B cell (primary cell): ENCODE measurements at regions not wholly inside any gene's neighbourhood (a gene's known extent, or its start where the extent isn't known, plus 50 kb on each side); places are given as distances from the start of the nearest gene placed in this dataset.

ENCODE experiments used
- ATAC-seq: fragments of 200-7000 bp; cut with Tn5 transposase; one replicate; pipeline ENCODE4 v1.10.0; 2021; ENCODE audit warnings: low read depth, mild to moderate bottlenecking, moderate number of reproducible peaks, moderate library complexity
- CTCF ChIA-PET: fragments of 350-600 bp; sonication (Branson Sonifier 250); formaldehyde crosslinking; loops from one replicate; lab custom pipeline; 2021; ENCODE audit warnings: antibody characterized with exemption, inconsistent platforms; lab: Charles Lee
- POLR2A ChIA-PET: fragments of 350-600 bp; sonication (Branson Sonifier 250); formaldehyde crosslinking; loops from one replicate; lab custom pipeline; 2021; ENCODE audit warnings: antibody characterized with exemption; lab: Charles Lee
- DNase-seq: peaks from one replicate; pipeline ENCODE4 v3.0.0; 2013
- H2AFZ ChIP-seq: 2 replicates; pipeline ENCODE4 v1.6.1; 2012; ENCODE audit warnings: mild to moderate bottlenecking, low read depth, low read length; ENCODE audit not compliant: insufficient read depth, poor library complexity, severe bottlenecking
- H3K27ac ChIP-seq, 2 donors: 1 replicate in 1 of 2; 2 replicates in 1 of 2; pipeline ENCODE4 v1.5.1; 2012 to 2013; ENCODE audit warnings: low read length in 2 of 2, mild to moderate bottlenecking in 2 of 2, moderate library complexity in 1 of 2
- H3K27me3 ChIP-seq, 4 experiments: fragments of 200-600 bp in 1 of 4; sonication (generic) in 1 of 4; replicated peaks in 1 of 4; 1 replicate in 2 of 4; 2 replicates in 2 of 4; pipeline versions ENCODE4 v1.6.1 to v1.7.0; 2013 to 2016; ENCODE audit warnings: low read length in 3 of 4, mild to moderate bottlenecking in 2 of 4, mixed read lengths in 1 of 4, moderate library complexity in 1 of 4; ENCODE audit not compliant: insufficient read depth in 4 of 4, control insufficient read depth in 3 of 4; ENCODE audit errors: control extremely low read depth in 1 of 4
- H3K36me3 ChIP-seq, 2 experiments: replicated peaks in 1 of 2; 1 replicate in 1 of 2; 2 replicates in 1 of 2; pipeline versions ENCODE4 v1.6.1 to v1.7.1; 2013; ENCODE audit warnings: low read length in 1 of 2; ENCODE audit not compliant: insufficient read depth in 2 of 2, control insufficient read depth in 1 of 2; ENCODE audit errors: control extremely low read depth in 1 of 2, extremely low read depth in 1 of 2
- H3K4me1 ChIP-seq, 2 donors: fragments of 200-600 bp in 1 of 2; sonication (generic) in 1 of 2; 1 replicate in 1 of 2; 2 replicates in 1 of 2; pipeline versions ENCODE4 v1.5.1 to v1.6.1; 2013 to 2017; ENCODE audit warnings: low read length in 2 of 2; ENCODE audit not compliant: control insufficient read depth in 2 of 2, insufficient read depth in 2 of 2
- H3K4me2 ChIP-seq: replicated peaks from 2 replicates; pipeline ENCODE3; 2012; ENCODE audit warnings: mild to moderate bottlenecking, low read depth, low read length; ENCODE audit not compliant: poor library complexity, severe bottlenecking
- H3K4me3 ChIP-seq, 5 experiments: fragments of 200-600 bp in 1 of 5; sonication (generic) in 1 of 5; 1 replicate in 3 of 5; 2 replicates in 2 of 5; pipeline versions ENCODE4 v1.5.1 to v1.7.0; 2011 to 2016; ENCODE audit warnings: low read length in 4 of 5, mild to moderate bottlenecking in 4 of 5, low read depth in 2 of 5, control low read depth in 1 of 5, moderate library complexity in 1 of 5; ENCODE audit not compliant: insufficient read depth in 1 of 5; ENCODE audit errors: control extremely low read depth in 1 of 5, extremely low read depth in 1 of 5
- H3K79me2 ChIP-seq: fragments of 200-600 bp; sonication (generic); one replicate; pipeline ENCODE4 v1.6.0; 2016; ENCODE audit warnings: low read length; ENCODE audit not compliant: control insufficient read depth, insufficient read depth
- H3K9ac ChIP-seq: fragments of 200-600 bp; sonication (generic); 2 replicates; pipeline ENCODE4 v1.6.1; 2017; ENCODE audit warnings: mild to moderate bottlenecking, low read length, moderate library complexity
- H3K9me3 ChIP-seq, 3 donors: one replicate each; pipeline versions ENCODE4 v1.6.1 to v1.7.1; 2013; ENCODE audit warnings: low read length in 2 of 3; ENCODE audit not compliant: control insufficient read depth in 2 of 3, insufficient read depth in 1 of 3; ENCODE audit errors: control extremely low read depth in 1 of 3
- H4K20me1 ChIP-seq: 2 replicates; pipeline ENCODE4 v1.6.0; 2012; ENCODE audit warnings: mild to moderate bottlenecking, low read length; ENCODE audit not compliant: insufficient read depth, control insufficient read depth, poor library complexity, severe bottlenecking
- H3K27ac Mint-ChIP-seq: one replicate; pipeline ENCODE4 v1.8.0; 2021; ENCODE audit warnings: mixed read lengths
- H3K27me3 Mint-ChIP-seq: one replicate; pipeline ENCODE4 v1.8.0; 2021; ENCODE audit warnings: mixed read lengths
- H3K4me1 Mint-ChIP-seq: one replicate; pipeline ENCODE4 v1.8.0; 2021; ENCODE audit warnings: mixed read lengths
- H3K4me3 Mint-ChIP-seq: one replicate; pipeline ENCODE4 v1.8.0; 2021; ENCODE audit warnings: mixed read lengths
- H3K9me3 Mint-ChIP-seq: one replicate; pipeline ENCODE4 v1.8.0; 2022; ENCODE audit warnings: mixed read lengths; ENCODE audit not compliant: insufficient read depth
- EZH2 ChIP-seq: IDR thresholded peaks from 2 replicates; pipeline ENCODE4 v1.6.1; 2012; ENCODE audit warnings: borderline replicate concordance, low read depth, mild to moderate bottlenecking, moderate library complexity, low read length; ENCODE audit not compliant: insufficient read depth, poor library complexity, severe bottlenecking
- WGBS: methylation state at CpG from one replicate; pipeline ENCODE4 v1.1.5; 2013; ENCODE audit warnings: missing lambda C conversion rate; ENCODE audit not compliant: insufficient coverage; 5-methylcytosine and 5-hydroxymethylcytosine counted together
- intact Hi-C: fragments of 100-400 bp; cut with micrococcal nuclease; formaldehyde crosslinking; loops from one replicate; pipeline ENCODE4 v1.10.0; 2022
- TF ChIP-seq, protein P1 (sequence below): fragments of 200-600 bp; IDR thresholded peaks from one replicate; pipeline ENCODE4 v1.8.0; 2022; ENCODE audit warnings: antibody characterized with exemption, mild to moderate bottlenecking

- H3K9ac ChIP-seq: no peak overlapping the region
- Mint-ChIP-seq H3K4me3 (no peak overlapping the region), H3K4me1 (peaks cover 24% of the 10 kb centered on the region), H3K9me3 (peaks cover 2% of the 10 kb centered on the region), H3K27ac (no peak overlapping the region), H3K27me3 (no peaks in the 10 kb centered on the region)
- no CpG with 5 or more reads among the region's 1 CpG for WGBS
- no peak overlapping the region for H3K4me3 ChIP-seq
- H2AFZ ChIP-seq: no peak overlapping the region
- H3K79me2 ChIP-seq: no peaks in the 10 kb centered on the region
- TF ChIP-seq, protein P1, sequence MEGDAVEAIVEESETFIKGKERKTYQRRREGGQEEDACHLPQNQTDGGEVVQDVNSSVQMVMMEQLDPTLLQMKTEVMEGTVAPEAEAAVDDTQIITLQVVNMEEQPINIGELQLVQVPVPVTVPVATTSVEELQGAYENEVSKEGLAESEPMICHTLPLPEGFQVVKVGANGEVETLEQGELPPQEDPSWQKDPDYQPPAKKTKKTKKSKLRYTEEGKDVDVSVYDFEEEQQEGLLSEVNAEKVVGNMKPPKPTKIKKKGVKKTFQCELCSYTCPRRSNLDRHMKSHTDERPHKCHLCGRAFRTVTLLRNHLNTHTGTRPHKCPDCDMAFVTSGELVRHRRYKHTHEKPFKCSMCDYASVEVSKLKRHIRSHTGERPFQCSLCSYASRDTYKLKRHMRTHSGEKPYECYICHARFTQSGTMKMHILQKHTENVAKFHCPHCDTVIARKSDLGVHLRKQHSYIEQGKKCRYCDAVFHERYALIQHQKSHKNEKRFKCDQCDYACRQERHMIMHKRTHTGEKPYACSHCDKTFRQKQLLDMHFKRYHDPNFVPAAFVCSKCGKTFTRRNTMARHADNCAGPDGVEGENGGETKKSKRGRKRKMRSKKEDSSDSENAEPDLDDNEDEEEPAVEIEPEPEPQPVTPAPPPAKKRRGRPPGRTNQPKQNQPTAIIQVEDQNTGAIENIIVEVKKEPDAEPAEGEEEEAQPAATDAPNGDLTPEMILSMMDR: no peak
- TF ChIP-seq EZH2: no peak
- H3K27ac ChIP-seq: no peak overlapping the region
- DNase-seq (no peak), ATAC-seq (no peak)
- H3K9me3 ChIP-seq: peaks cover 0 to under 1% (median 0%) of the 10 kb centered on the region in 3 donors
- H3K4me2 ChIP-seq: no peak overlapping the region
- H4K20me1 ChIP-seq: no peaks in the 10 kb centered on the region
- peaks cover 17 to 22% of the 10 kb centered on the region in 2 donors for H3K4me1 ChIP-seq
- H3K27me3 ChIP-seq: no peaks in the 10 kb centered on the region
- no peaks in the 10 kb centered on the region for H3K36me3 ChIP-seq
- intact Hi-C loops: no loop called here
- CTCF ChIA-PET: no interaction called here
- POLR2A ChIA-PET: interaction anchor here (0.5 kb wide), 1 partner anchor 36 kb away, joined by 3 read pairs; no protein-coding TSS in a partner anchor
These were observed 90.7 kb upstream of the HES1 start for GRCh38 chr3:194045289-194045688.

DNA sequence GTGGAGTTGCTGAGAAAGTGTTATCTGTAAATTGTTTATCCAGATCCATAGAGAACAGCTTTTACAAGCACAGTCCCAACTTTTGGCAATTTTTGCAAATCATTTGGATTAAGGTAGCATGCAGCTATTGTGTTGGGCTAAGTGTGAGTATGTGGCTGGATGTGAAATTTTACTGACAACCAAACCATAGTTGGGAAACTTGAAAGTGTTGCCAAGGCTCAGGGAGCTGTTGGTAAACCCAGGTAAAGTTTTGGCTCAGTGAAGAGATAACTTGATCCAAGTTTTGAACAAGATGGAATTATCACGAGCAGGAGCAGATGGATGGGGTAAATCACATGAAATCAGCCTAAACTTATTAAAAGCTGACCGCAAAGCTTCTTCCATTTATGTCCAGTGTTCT lies 90.0 kb upstream of the HES1 start:
- 100% methylated on average over 1 of the region's 2 CpGs for WGBS
- no peak for ATAC-seq

More for the DNA sequence above, 90.0 kb upstream of the HES1 start:
- Histone ChIP-seq H3K27ac (no peak overlapping the region), H3K9ac (no peak overlapping the region), H3K4me2 (no peak overlapping the region), H3K36me3 (no peaks in the 10 kb centered on the region), H4K20me1 (no peaks in the 10 kb centered on the region), H3K4me1 (peaks cover 17 to 22% of the 10 kb centered on the region in 2 donors), H3K27me3 (no peaks in the 10 kb centered on the region), H2AFZ (no peak overlapping the region), H3K79me2 (no peaks in the 10 kb centered on the region), H3K9me3 (peaks cover 0 to 7% (median 0%) of the 10 kb centered on the region in 3 donors), H3K4me3 (no peak overlapping the region)
- peaks cover 24% of the 10 kb centered on the region for H3K4me1 Mint-ChIP-seq
- no peak overlapping the region for H3K4me3 Mint-ChIP-seq
- ChIA-PET POLR2A (interaction anchor here (0.5 kb wide), 1 partner anchor 36 kb away, joined by 3 read pairs; no protein-coding TSS in a partner anchor), CTCF (no interaction called here)
- no peaks in the 10 kb centered on the region for H3K27me3 Mint-ChIP-seq
- H3K9me3 Mint-ChIP-seq: peaks cover 5% of the 10 kb centered on the region
- H3K27ac Mint-ChIP-seq: no peak overlapping the region
- DNase-seq: no peak
- TF ChIP-seq EZH2: no peak
- TF ChIP-seq, protein P1: no peak
- intact Hi-C loops: no loop called here
